HEK293 (cell line): ENCODE measurements at regions not wholly inside any gene's neighbourhood (a gene's known extent, or its start where the extent isn't known, plus 50 kb on each side); places are given as distances from the start of the nearest gene placed in this dataset.

ENCODE experiments used
- CTCF ChIP-seq: fragments of 450-650 bp; formaldehyde crosslinking; IDR thresholded peaks from 2 replicates; pipeline ENCODE4 v1.5.1; 2016; ENCODE audit warnings: missing biosample characterization, missing genetic modification characterization
- REST ChIP-seq: fragments of 450-650 bp; formaldehyde crosslinking; IDR thresholded peaks from 2 replicates; pipeline ENCODE4 v1.5.1; 2016; ENCODE audit warnings: missing biosample characterization, missing genetic modification characterization
- SETDB1 ChIP-seq: IDR thresholded peaks from one replicate; pipeline ENCODE4 v1.6.1; 2017; ENCODE audit warnings: mild to moderate bottlenecking, low read length, moderate library complexity, mixed read lengths; ENCODE audit not compliant: insufficient read length
- ZBTB10 ChIP-seq: fragments of 450-650 bp; formaldehyde crosslinking; IDR thresholded peaks from 2 replicates; pipeline ENCODE4 v1.5.1; 2016; ENCODE audit warnings: missing biosample characterization, missing genetic modification characterization
- ZBTB11 ChIP-seq: fragments of 450-650 bp; formaldehyde crosslinking; conservative IDR thresholded peaks from 2 replicates; pipeline ENCODE4 v1.5.1; 2016; ENCODE audit warnings: low read depth, missing biosample characterization, missing genetic modification characterization
- ZBTB17 ChIP-seq: fragments of 450-650 bp; formaldehyde crosslinking; IDR thresholded peaks from 2 replicates; pipeline ENCODE4 v1.5.1; 2016; ENCODE audit warnings: missing biosample characterization, missing genetic modification characterization
- ZNF19 ChIP-seq: fragments of 450-650 bp; formaldehyde crosslinking; IDR thresholded peaks from 2 replicates; pipeline ENCODE4; 2016; ENCODE audit warnings: missing biosample characterization, missing genetic modification characterization, low read depth
- ZNF221 ChIP-seq: fragments of 450-650 bp; formaldehyde crosslinking; IDR thresholded peaks from 2 replicates; pipeline ENCODE4 v1.5.1; 2017; ENCODE audit warnings: missing biosample characterization, missing genetic modification characterization, borderline replicate concordance
- ZNF513 ChIP-seq: fragments of 450-650 bp; IDR thresholded peaks from 2 replicates; pipeline ENCODE4 v1.5.1; 2018; ENCODE audit warnings: missing biosample characterization, missing genetic modification characterization
- ZNF560 ChIP-seq: fragments of 450-650 bp; formaldehyde crosslinking; IDR thresholded peaks from 2 replicates; pipeline ENCODE4 v1.5.1; 2017; ENCODE audit warnings: missing biosample characterization, missing genetic modification characterization, borderline replicate concordance
- ZNF660 ChIP-seq: fragments of 450-650 bp; IDR thresholded peaks from 2 replicates; pipeline ENCODE4 v1.5.1; 2018; ENCODE audit warnings: missing biosample characterization, mild to moderate bottlenecking, missing genetic modification characterization
- ZNF707 ChIP-seq: fragments of 450-650 bp; formaldehyde crosslinking; IDR thresholded peaks from 2 replicates; pipeline ENCODE4 v1.5.1; 2016; ENCODE audit warnings: missing biosample characterization, missing genetic modification characterization
- ZNF747 ChIP-seq: fragments of 450-650 bp; formaldehyde crosslinking; IDR thresholded peaks from 2 replicates; pipeline ENCODE4 v1.5.1; 2016; ENCODE audit warnings: missing biosample characterization, missing genetic modification characterization

- TF ChIP-seq SETDB1 (no peak), CTCF (tag by site-specific recombination) (no peak), ZNF221 (tag by site-specific recombination) (no peak), ZNF19 (no peak), ZBTB10 (tag by site-specific recombination) (no peak), ZNF747 (tag by site-specific recombination) (no peak), ZNF513 (tag by site-specific recombination) (no peak), ZNF560 (tag by site-specific recombination) (no peak), ZNF707 (tag by site-specific recombination) (no peak), ZNF660 (tag by site-specific recombination) (no peak), REST (tag by site-specific recombination) (no peak), ZBTB11 (tag by site-specific recombination) (no peak), ZBTB17 (no peak)
Measured at GRCh38 chr2:138276339-138276738, 225.2 kb upstream of the SPOPL start.
